ENCODE measurements at regions not wholly inside any gene's neighbourhood (a gene's known extent, or its start where the extent isn't known, plus 50 kb on each side); places are given as distances from the start of the nearest gene placed in this dataset.

DNA sequence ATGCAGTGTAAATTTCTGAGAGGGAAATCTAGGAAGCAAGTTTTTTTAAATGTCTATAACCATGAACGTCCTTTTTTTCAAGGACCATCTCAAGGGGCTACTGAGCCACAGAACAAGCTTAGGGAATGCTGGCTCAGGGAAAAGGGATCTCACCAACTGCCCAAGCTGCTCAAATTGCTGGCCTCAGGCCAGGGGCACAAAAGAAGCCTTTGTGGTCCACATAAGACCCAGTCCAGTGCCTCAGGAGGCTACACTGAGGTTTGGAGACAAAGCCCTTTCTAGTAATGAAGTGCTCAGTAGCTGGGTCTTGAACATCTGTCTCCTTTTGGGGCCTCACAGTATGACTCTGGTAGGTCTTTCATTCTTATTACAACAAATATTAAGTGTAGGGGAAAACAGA, 305.5 kb downstream of the RAB28 start:
- 74 to 90% (median 79%) methylated on average over 1 of the region's 1 CpG for WGBS, 4 donors
- no peak overlapping the region for H3K27ac ChIP-seq
- H3K4me1 ChIP-seq, result peaks cover 0 to 8% (median 0%) of the 10 kb centered on the region in 12 donors
- intact Hi-C loops (cut with DNase I), result no loop called here
- H3K27me3 ChIP-seq, result no peaks in the 10 kb centered on the region
- H3K4me3 ChIP-seq, result no peak overlapping the region
- no peaks in the 10 kb centered on the region for H3K36me3 ChIP-seq
- no peak for ATAC-seq
- DNase-seq, result no peak
- peaks cover 0 to 5% (median 0%) of the 10 kb centered on the region in 12 donors for H3K9me3 ChIP-seq
- TF ChIP-seq, protein P1, sequence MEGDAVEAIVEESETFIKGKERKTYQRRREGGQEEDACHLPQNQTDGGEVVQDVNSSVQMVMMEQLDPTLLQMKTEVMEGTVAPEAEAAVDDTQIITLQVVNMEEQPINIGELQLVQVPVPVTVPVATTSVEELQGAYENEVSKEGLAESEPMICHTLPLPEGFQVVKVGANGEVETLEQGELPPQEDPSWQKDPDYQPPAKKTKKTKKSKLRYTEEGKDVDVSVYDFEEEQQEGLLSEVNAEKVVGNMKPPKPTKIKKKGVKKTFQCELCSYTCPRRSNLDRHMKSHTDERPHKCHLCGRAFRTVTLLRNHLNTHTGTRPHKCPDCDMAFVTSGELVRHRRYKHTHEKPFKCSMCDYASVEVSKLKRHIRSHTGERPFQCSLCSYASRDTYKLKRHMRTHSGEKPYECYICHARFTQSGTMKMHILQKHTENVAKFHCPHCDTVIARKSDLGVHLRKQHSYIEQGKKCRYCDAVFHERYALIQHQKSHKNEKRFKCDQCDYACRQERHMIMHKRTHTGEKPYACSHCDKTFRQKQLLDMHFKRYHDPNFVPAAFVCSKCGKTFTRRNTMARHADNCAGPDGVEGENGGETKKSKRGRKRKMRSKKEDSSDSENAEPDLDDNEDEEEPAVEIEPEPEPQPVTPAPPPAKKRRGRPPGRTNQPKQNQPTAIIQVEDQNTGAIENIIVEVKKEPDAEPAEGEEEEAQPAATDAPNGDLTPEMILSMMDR (IDR thresholded peaks at IDR 0.05), result no peak
- no peak for TF ChIP-seq POLR2A (IDR thresholded peaks at IDR 0.05)

GRCh38 chr4:13176741-13177142, 307.4 kb downstream of the RAB28 start:
- ATAC-seq, result no peak
- intact Hi-C loops (cut with DNase I), result no loop called here
- WGBS, 4 donors, result 18 to 30% (median 29%) methylated on average over 5 of the region's 5 CpGs

GRCh38 chr4:13174926-13175325, 309.2 kb downstream of the RAB28 start:
- peak overlapping the region in 4 of 12 donors; percentile 33 to 63 (median 48) for H3K27ac ChIP-seq

More at GRCh38 chr4:13176741-13177142, 307.4 kb downstream of the RAB28 start:
- Histone ChIP-seq H3K9me3 (no peaks in the 10 kb centered on the region), H3K27ac (no peak overlapping the region), H3K36me3 (no peaks in the 10 kb centered on the region), H3K4me3 (no peak overlapping the region), H3K27me3 (no peaks in the 10 kb centered on the region), H3K4me1 (peaks cover 0 to 8% (median 0%) of the 10 kb centered on the region in 12 donors)
- TF ChIP-seq POLR2A (IDR thresholded peaks at IDR 0.05), result no peak
- TF ChIP-seq, protein P1 (IDR thresholded peaks at IDR 0.05), result no peak
- DNase-seq, result no peak

GRCh38 chr4:13174001-13174400, 310.1 kb downstream of the RAB28 start:
- Histone ChIP-seq H3K9me3 (no peaks in the 10 kb centered on the region), H3K4me3 (no peak overlapping the region), H3K36me3 (no peaks in the 10 kb centered on the region), H3K27me3 (no peaks in the 10 kb centered on the region), H3K27ac (peak overlapping the region in 5 of 12 donors; percentile 33 to 63 (median 44)), H3K4me1 (peaks cover 0 to 8% (median 0%) of the 10 kb centered on the region in 12 donors)
- TF ChIP-seq, protein P1 (IDR thresholded peaks at IDR 0.05), result no peak
- TF ChIP-seq POLR2A (IDR thresholded peaks at IDR 0.05), result no peak
- DNase-seq (peak in 4 of 5 donors; percentile 38 to 77 (median 54)), ATAC-seq (peak; percentile 86 to 96 (median 92))
- intact Hi-C loops (cut with DNase I), result no loop called here
- 66 to 80% (median 70%) methylated on average over 6 of the region's 6 CpGs for WGBS, 4 donors

More at GRCh38 chr4:13174926-13175325, 309.2 kb downstream of the RAB28 start:
- no peak for ATAC-seq
- Histone ChIP-seq H3K4me1 (peaks cover 0 to 8% (median 0%) of the 10 kb centered on the region in 12 donors), H3K36me3 (no peaks in the 10 kb centered on the region), H3K4me3 (no peak overlapping the region), H3K9me3 (no peaks in the 10 kb centered on the region), H3K27me3 (no peaks in the 10 kb centered on the region)
- 81 to 94% (median 87%) methylated on average over 5 of the region's 5 CpGs for WGBS, 4 donors
- TF ChIP-seq, protein P1 (IDR thresholded peaks at IDR 0.05), result no peak
- TF ChIP-seq POLR2A (IDR thresholded peaks at IDR 0.05), result no peak
- intact Hi-C loops (cut with DNase I), result no loop called here
- DNase-seq, result no peak

Measured in heart left ventricle (tissue), 16 donors.